ENCODE measurements at regions not wholly inside any gene's neighbourhood (a gene's known extent, or its start where the extent isn't known, plus 50 kb on each side); places are given as distances from the start of the nearest gene placed in this dataset.

DNA sequence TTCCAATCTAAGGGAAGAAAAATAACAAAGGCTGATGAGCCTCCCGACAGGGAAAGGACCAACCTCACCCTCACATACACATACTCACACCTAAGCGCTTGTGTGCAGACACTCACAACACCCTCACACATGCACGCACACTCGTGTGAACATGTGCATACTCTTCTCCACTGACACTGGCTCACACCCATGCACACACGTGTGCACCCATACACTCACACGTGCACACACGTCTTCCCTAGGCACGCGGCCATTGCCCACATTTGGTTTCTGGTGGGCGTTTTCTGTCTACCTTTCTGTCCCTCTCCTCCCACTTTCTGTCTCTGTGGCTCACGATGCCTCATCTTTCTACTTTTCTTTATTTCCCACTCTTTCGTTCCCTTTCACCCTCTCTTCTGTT is 169.7 kb upstream of the MVB12B start:
- ChIA-PET CTCF (no interaction called here), POLR2A (no interaction called here)
- no peak overlapping the region for H3K27ac ChIP-seq (ENCODE audit: insufficient read depth, low read depth, low read length)
- no peak overlapping the region for H2AFZ ChIP-seq (ENCODE audit: low read depth, low read length)
- dilution Hi-C loops (cut with MboI; ENCODE audit: extremely low pct_ligation_motif_present, low sequenced_read_pairs) (no loop called here), intact Hi-C loops (cut with micrococcal nuclease) (no loop called here)
- H3K9ac ChIP-seq (replicated peaks; ENCODE audit: extremely low read depth, insufficient read depth, low read length) = no peak overlapping the region
- H4K20me1 ChIP-seq (replicated peaks; ENCODE audit: control insufficient read depth, extremely low read depth, insufficient read depth, low read length) = no peaks in the 10 kb centered on the region
- FAIRE-seq (no peak), DNase-seq (ENCODE audit: low read depth, low spot score) (no peak)
- H3K27me3 ChIP-seq (ENCODE audit: control insufficient read depth in 2 of 2, insufficient read depth in 2 of 2, low read length in 2 of 2) = peaks cover 0 to 2% of the 10 kb centered on the region in 2 experiments
- H3K9me3 ChIP-seq (replicated peaks; ENCODE audit: control insufficient read depth, insufficient read depth, low read length) = no peaks in the 10 kb centered on the region
- H3K36me3 ChIP-seq (ENCODE audit: control insufficient read depth in 2 of 2, extremely low read depth in 1 of 2, insufficient read depth in 2 of 2, low read length in 2 of 2) = no peaks in the 10 kb centered on the region
- no peak overlapping the region for H3K4me2 ChIP-seq (ENCODE audit: insufficient read depth, low read length)
- no peaks in the 10 kb centered on the region for H3K4me1 ChIP-seq (ENCODE audit: control insufficient read depth, extremely low read depth, insufficient read depth, low read length)
- TF ChIP-seq MYC (IDR thresholded peaks at IDR 0.05; ENCODE audit: low read depth, low read length) = no peak
- TF ChIP-seq EZH2 (IDR thresholded peaks at IDR 0.05; ENCODE audit: borderline replicate concordance, low read depth, low read length, severe bottlenecking) = no peak
- no peak for TF ChIP-seq FOS (IDR thresholded peaks at IDR 0.05; ENCODE audit: borderline replicate concordance, insufficient read depth, low read length)
- TF ChIP-seq JUN (IDR thresholded peaks at IDR 0.05; ENCODE audit: borderline replicate concordance, insufficient read depth, insufficient read length, low read depth) = no peak
- TF ChIP-seq POLR2AphosphoS5 (IDR thresholded peaks at IDR 0.05; ENCODE audit: insufficient read depth, low read depth, low read length) = no peak
- no peak for TF ChIP-seq POLR2A (IDR thresholded peaks at IDR 0.05; ENCODE audit: low read depth, low read length)
- TF ChIP-seq, protein P1, sequence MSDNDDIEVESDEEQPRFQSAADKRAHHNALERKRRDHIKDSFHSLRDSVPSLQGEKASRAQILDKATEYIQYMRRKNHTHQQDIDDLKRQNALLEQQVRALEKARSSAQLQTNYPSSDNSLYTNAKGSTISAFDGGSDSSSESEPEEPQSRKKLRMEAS (IDR thresholded peaks at IDR 0.05; ENCODE audit: insufficient read depth, insufficient read length) = no peak
- TF ChIP-seq GATA2 (IDR thresholded peaks at IDR 0.05; ENCODE audit: insufficient read depth, insufficient read length, low read depth, low read length) = no peak
- TF ChIP-seq, protein P2, sequence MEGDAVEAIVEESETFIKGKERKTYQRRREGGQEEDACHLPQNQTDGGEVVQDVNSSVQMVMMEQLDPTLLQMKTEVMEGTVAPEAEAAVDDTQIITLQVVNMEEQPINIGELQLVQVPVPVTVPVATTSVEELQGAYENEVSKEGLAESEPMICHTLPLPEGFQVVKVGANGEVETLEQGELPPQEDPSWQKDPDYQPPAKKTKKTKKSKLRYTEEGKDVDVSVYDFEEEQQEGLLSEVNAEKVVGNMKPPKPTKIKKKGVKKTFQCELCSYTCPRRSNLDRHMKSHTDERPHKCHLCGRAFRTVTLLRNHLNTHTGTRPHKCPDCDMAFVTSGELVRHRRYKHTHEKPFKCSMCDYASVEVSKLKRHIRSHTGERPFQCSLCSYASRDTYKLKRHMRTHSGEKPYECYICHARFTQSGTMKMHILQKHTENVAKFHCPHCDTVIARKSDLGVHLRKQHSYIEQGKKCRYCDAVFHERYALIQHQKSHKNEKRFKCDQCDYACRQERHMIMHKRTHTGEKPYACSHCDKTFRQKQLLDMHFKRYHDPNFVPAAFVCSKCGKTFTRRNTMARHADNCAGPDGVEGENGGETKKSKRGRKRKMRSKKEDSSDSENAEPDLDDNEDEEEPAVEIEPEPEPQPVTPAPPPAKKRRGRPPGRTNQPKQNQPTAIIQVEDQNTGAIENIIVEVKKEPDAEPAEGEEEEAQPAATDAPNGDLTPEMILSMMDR (IDR thresholded peaks at IDR 0.05; ENCODE audit: extremely low read depth in 1 of 2, insufficient read depth in 1 of 2, low read depth in 1 of 2, low read length in 2 of 2) = no peak
- BruUV-seq (replicated peaks) = no TSS peak
- no peaks in the 10 kb centered on the region for H3K79me2 ChIP-seq (ENCODE audit: control insufficient read depth, insufficient read depth, low read length)
- no peak overlapping the region for H3K4me3 ChIP-seq (replicated peaks in 1 of 3; ENCODE audit: insufficient read depth in 1 of 3, low read depth in 1 of 3, low read length in 3 of 3)
- H3K9me1 ChIP-seq (replicated peaks; ENCODE audit: control insufficient read depth, extremely low read depth, insufficient read depth, low read length) = no peaks in the 10 kb centered on the region

Data from endothelial cell of umbilical vein (primary cell).